ENCODE measurements at regions not wholly inside any gene's neighbourhood (a gene's known extent, or its start where the extent isn't known, plus 50 kb on each side); places are given as distances from the start of the nearest gene placed in this dataset.

DNA sequence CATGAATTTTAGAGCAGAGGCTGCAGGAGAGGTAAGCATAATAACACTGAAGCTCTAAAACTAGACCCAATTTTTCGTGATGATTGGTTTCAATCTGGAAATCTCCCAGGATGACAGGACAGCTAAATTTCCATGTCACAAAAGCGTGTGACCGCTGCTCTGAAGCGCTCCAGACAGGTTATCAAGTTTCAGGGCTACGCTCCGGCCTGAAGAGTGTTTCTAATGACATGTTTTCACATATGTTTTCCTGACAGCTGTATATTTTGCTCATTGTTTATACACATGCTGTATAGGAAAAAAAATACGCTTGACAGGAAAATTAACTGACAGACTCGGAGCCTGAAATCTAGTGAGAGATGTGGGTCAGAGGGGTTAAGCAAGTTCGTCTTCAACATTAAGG is 219.8 kb upstream of the BMPER start:
- no peaks in the 10 kb centered on the region for H3K36me3 ChIP-seq
- no peak overlapping the region for H3K4me3 ChIP-seq
- no peak overlapping the region for H3K27ac ChIP-seq
- DNase-seq (ENCODE audit: extremely low spot score in 2 of 2): no peak
- no peaks in the 10 kb centered on the region for H3K4me1 ChIP-seq
- intact Hi-C loops (cut with DNase I): no loop called here
- no peak for TF ChIP-seq CTCF (IDR thresholded peaks at IDR 0.05)
- no peak for TF ChIP-seq POLR2A (IDR thresholded peaks at IDR 0.05)
- no peak for TF ChIP-seq POLR2AphosphoS5 (IDR thresholded peaks at IDR 0.05; ENCODE audit: insufficient read depth in 1 of 2, low read depth in 1 of 2)
- H3K9me3 ChIP-seq: no peaks in the 10 kb centered on the region
- no peaks in the 10 kb centered on the region for H3K27me3 ChIP-seq

- DNase-seq (ENCODE audit: extremely low spot score in 2 of 2): no peak
- no peaks in the 10 kb centered on the region for H3K36me3 ChIP-seq
- H3K27ac ChIP-seq: no peak overlapping the region
- no peaks in the 10 kb centered on the region for H3K27me3 ChIP-seq
- H3K9me3 ChIP-seq: no peaks in the 10 kb centered on the region
- TF ChIP-seq POLR2AphosphoS5 (IDR thresholded peaks at IDR 0.05; ENCODE audit: insufficient read depth in 1 of 2, low read depth in 1 of 2): no peak
- TF ChIP-seq CTCF (IDR thresholded peaks at IDR 0.05): no peak
- TF ChIP-seq POLR2A (IDR thresholded peaks at IDR 0.05): no peak
- H3K4me3 ChIP-seq: no peak overlapping the region
- no peaks in the 10 kb centered on the region for H3K4me1 ChIP-seq
- intact Hi-C loops (cut with DNase I): no loop called here
These were observed 219.2 kb upstream of the BMPER start for GRCh38 chr7:33685981-33686683.

- Histone ChIP-seq H3K9me3 (no peaks in the 10 kb centered on the region), H3K27ac (no peak overlapping the region), H3K36me3 (no peaks in the 10 kb centered on the region), H3K4me1 (no peaks in the 10 kb centered on the region), H3K4me3 (no peak overlapping the region), H3K27me3 (no peaks in the 10 kb centered on the region)
- no peak for DNase-seq (ENCODE audit: extremely low spot score in 2 of 2)
- TF ChIP-seq POLR2AphosphoS5 (IDR thresholded peaks at IDR 0.05; ENCODE audit: insufficient read depth in 1 of 2, low read depth in 1 of 2) (no peak), CTCF (IDR thresholded peaks at IDR 0.05) (no peak), POLR2A (IDR thresholded peaks at IDR 0.05) (no peak)
- intact Hi-C loops (cut with DNase I): no loop called here
These were observed 217.7 kb upstream of the BMPER start for GRCh38 chr7:33687625-33688024.

DNA sequence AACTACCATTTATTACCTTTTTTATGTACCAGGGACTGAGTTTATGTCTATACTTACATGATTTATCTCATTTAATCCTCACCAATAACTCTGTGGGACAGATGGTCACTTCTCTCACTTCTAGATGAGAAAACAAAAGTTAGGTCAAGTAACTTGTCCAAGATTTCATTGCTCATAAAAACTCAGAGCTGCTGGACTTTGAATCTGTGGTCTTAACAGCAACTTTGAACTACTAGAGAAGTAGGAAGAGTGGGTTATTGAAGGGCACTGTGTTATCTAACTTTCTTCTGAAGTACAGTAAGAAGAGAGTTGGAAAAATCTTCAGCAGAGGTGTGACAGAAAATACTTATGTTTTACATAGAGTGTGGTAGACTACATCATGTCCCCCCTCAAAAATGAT is 214.2 kb upstream of the BMPER start:
- H3K4me3 ChIP-seq: no peak overlapping the region
- TF ChIP-seq POLR2A (IDR thresholded peaks at IDR 0.05): no peak
- no peak for TF ChIP-seq CTCF (IDR thresholded peaks at IDR 0.05)
- TF ChIP-seq POLR2AphosphoS5 (IDR thresholded peaks at IDR 0.05; ENCODE audit: insufficient read depth in 1 of 2, low read depth in 1 of 2): no peak
- H3K36me3 ChIP-seq: no peaks in the 10 kb centered on the region
- H3K27ac ChIP-seq: no peak overlapping the region
- DNase-seq (ENCODE audit: extremely low spot score in 2 of 2): no peak
- no peaks in the 10 kb centered on the region for H3K9me3 ChIP-seq
- no peaks in the 10 kb centered on the region for H3K4me1 ChIP-seq
- intact Hi-C loops (cut with DNase I): no loop called here
- H3K27me3 ChIP-seq: no peaks in the 10 kb centered on the region

- no peak for DNase-seq (ENCODE audit: extremely low spot score in 2 of 2)
- TF ChIP-seq POLR2A (IDR thresholded peaks at IDR 0.05): no peak
- intact Hi-C loops (cut with DNase I): no loop called here
- no peaks in the 10 kb centered on the region for H3K9me3 ChIP-seq
- no peak overlapping the region for H3K27ac ChIP-seq
- no peak overlapping the region for H3K4me3 ChIP-seq
- H3K36me3 ChIP-seq: no peaks in the 10 kb centered on the region
- H3K27me3 ChIP-seq: no peaks in the 10 kb centered on the region
- H3K4me1 ChIP-seq: no peaks in the 10 kb centered on the region
These were observed 212.4 kb upstream of the BMPER start for GRCh38 chr7:33692956-33693355.
